ENCODE measurements at regions not wholly inside any gene's neighbourhood (a gene's known extent, or its start where the extent isn't known, plus 50 kb on each side); places are given as distances from the start of the nearest gene placed in this dataset.
"Not testable (repeated sequence)": the region's sequence is repeated elsewhere in the genome, so short reads cannot be mapped to it uniquely, and the experiment has no call there.

DNA sequence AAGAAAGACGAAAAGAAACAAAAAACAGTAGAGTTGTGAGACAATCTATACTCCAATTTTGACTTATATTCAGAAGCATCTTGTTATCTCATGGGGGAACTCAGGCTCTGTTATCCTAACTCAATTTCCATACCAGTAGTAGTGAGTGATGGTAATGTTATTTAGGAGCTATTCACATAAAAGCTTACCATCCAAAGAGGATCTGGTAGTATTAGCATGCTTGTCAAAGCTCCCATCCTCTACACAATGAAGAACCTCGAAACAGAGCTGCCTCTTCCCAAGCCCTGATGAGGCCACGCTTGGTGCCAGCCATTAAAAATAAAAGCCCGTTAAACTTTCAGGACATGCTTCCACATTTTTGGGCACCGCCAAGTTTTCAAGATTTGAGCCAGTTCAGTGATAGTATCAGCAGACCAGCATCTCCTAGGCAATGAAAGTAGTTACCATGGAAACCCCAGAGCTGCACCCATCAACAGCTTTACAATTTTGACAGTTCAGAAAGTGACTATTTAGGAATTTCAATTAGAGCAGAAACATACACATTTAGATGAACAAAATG is 173.3 kb downstream of the CD83 start:
- Histone ChIP-seq H3K9me3 (no peaks in the 10 kb centered on the region), H3K36me3 (no peaks in the 10 kb centered on the region), H3K4me3 (no peak overlapping the region), H3K27me3 (no peaks in the 10 kb centered on the region)
- no peak for DNase-seq

GRCh38 chr6:14291331-14291730 is 173.8 kb downstream of the CD83 start:
- DNase-seq, result no peak
- H3K4me3 ChIP-seq, result no peak overlapping the region
- no peaks in the 10 kb centered on the region for H3K27me3 ChIP-seq
- H3K9me3 ChIP-seq, result no peaks in the 10 kb centered on the region
- no peaks in the 10 kb centered on the region for H3K36me3 ChIP-seq

DNA sequence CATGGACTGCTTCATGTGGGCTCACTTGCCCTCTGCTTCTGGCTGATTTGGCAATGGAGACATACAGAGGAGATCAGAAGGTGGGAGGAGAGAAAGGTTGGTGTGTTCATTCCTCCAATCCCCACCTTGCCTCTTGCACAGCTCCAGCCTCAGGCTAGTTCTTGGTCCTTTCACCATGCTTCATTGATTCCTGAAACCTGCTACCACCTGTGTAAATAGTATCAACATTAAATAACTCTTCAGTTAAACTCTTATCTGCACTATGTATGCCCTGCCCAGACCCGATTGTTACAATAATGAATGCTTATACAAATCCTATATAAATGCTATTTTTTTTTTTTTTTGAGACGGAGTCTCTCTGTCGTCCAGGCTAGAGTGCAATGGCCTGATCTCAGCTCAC is 174.5 kb downstream of the CD83 start:
- Histone ChIP-seq H3K27me3 (no peaks in the 10 kb centered on the region), H3K4me3 (no peak overlapping the region), H3K9me3 (no peaks in the 10 kb centered on the region), H3K36me3 (no peaks in the 10 kb centered on the region)
- no peak for DNase-seq

- Histone ChIP-seq H3K4me3 (no peak overlapping the region), H3K27me3 (no peaks in the 10 kb centered on the region), H3K9me3 (no peaks in the 10 kb centered on the region), H3K36me3 (no peaks in the 10 kb centered on the region)
- DNase-seq, result no peak
Observed at GRCh38 chr6:14294270-14294951, 176.8 kb downstream of the CD83 start.

- not testable (repeated sequence) for H3K4me3 ChIP-seq, DNase-seq, H3K36me3 ChIP-seq, H3K27me3 ChIP-seq, H3K9me3 ChIP-seq
Observed at GRCh38 chr6:14296698-14297097, 179.1 kb downstream of the CD83 start.

DNA sequence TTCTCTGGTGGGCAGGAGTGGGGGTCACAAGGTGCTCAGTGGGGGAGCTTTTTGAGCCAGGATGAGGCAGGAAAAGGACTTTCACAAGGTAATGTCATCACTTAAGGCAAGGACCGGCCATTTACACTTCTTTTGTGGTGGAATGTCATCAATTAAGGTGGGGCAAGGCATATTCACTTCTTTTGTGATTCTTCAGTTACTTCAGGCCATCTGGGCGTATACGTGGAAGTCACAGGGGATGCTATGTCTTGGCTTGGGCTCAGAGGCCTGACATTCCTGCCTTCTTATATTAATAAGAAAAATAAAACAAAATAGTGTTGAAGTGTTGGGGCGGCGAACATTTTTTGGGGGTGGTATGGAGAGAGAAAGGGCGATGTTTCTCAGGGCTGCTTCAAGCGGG is 179.5 kb downstream of the CD83 start:
- not testable (repeated sequence) for H3K9me3 ChIP-seq, H3K4me3 ChIP-seq, DNase-seq, H3K36me3 ChIP-seq, H3K27me3 ChIP-seq

DNA sequence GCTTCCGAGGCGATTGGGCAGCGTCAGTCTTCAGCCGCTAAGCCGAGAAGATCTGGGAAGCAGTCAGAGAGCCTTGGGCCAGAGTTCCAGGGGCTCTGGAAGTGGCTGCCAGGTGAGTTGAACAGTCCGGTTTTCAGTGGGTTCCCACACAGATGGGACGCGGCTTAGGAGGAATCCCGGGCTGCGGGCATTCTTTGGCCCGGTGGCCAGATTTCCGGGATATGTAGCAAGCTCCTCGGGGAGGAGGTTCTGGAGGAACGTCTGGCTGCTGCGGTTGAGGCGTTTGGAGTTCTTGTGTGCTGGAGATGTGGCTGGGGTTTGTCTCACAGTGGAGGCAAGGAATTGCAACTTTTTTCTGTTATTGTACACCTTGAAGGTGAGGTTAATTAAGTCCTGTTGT is 182.6 kb downstream of the CD83 start:
- H3K36me3 ChIP-seq, H3K9me3 ChIP-seq, DNase-seq, H3K4me3 ChIP-seq, H3K27me3 ChIP-seq: not testable (repeated sequence)

DNA sequence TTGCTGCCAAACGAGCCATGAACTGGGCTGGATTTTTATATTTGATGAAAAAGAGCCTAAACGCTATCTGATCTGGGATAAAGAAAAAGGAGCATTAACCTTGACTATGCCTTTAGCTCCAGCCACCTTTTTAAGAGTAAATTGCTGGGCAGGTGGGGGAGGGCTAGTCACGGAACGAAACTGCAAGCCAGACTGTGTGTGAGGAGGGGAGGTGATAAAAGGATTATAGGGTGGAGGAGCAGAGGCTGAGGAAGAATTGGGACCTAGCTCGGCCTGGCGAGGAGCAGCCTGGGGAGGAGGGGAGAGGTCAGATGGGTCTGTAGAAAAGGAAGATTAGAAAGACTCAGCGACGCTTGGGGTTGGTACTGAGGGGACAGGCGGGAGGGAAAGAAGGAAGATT is 183.1 kb downstream of the CD83 start:
- not testable (repeated sequence) for H3K9me3 ChIP-seq, DNase-seq, H3K27me3 ChIP-seq, H3K4me3 ChIP-seq, H3K36me3 ChIP-seq

GRCh38 chr6:14301477-14301876 is 183.9 kb downstream of the CD83 start:
- H3K9me3 ChIP-seq, H3K27me3 ChIP-seq, H3K4me3 ChIP-seq, DNase-seq, H3K36me3 ChIP-seq: not testable (repeated sequence)

GRCh38 chr6:14305131-14305530 is 187.6 kb downstream of the CD83 start:
- Histone ChIP-seq H3K36me3 (no peaks in the 10 kb centered on the region), H3K9me3 (no peaks in the 10 kb centered on the region; the same call in 1 of the 2 replicates), H3K4me3 (no peak overlapping the region), H3K27me3 (no peaks in the 10 kb centered on the region)
- peak; percentile 16 for DNase-seq

DNA sequence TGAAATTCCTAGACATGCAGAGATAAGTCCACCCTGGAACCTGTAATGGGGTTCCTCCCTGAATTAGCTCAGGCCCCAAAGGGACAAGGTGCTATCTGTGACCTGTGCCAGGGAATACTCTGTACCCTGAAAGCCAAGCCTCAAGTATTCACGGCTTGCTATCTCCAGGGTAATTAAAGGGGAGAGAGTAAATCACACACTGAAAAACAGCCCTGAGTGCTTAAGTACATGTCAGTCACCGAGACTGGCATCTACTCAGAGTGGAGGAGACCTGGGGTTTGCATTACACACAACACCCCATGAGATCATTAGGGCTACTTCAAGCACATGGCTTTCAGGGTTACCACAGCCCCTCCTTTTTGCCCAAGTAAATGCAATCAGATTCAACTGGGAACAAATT is 188.1 kb downstream of the CD83 start:
- Histone ChIP-seq H3K4me3 (no peak overlapping the region), H3K9me3 (no peaks in the 10 kb centered on the region; the same call in 1 of the 2 replicates), H3K27me3 (no peaks in the 10 kb centered on the region), H3K36me3 (no peaks in the 10 kb centered on the region)
- DNase-seq, result no peak

- no peak overlapping the region for H3K4me3 ChIP-seq
- no peaks in the 10 kb centered on the region; the same call in 1 of the 2 replicates for H3K9me3 ChIP-seq
- no peak for DNase-seq
- no peaks in the 10 kb centered on the region for H3K27me3 ChIP-seq
- H3K36me3 ChIP-seq, result no peaks in the 10 kb centered on the region
Observed at GRCh38 chr6:14306151-14306906, 188.8 kb downstream of the CD83 start.

DNA sequence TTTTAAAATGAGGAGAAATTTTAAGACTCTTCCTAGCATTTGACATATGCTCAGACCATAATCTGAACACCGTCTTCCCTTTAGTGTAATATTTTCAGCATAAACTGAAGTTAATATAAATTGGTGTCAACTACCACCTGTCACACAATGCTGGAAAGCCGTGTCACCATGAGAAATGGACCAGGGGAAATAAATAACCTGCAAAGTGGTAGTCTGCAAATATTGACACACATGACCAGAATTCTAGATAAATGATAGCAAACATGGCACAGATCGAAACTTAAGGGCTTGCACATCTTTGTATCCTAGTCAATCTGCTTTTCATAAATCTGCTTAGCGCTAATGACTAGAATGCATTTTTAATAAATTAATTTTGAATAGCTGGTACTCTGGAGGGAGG is 191.9 kb downstream of the CD83 start:
- no peak overlapping the region for H3K4me3 ChIP-seq
- DNase-seq, result no peak
- H3K36me3 ChIP-seq, result no peaks in the 10 kb centered on the region
- no peaks in the 10 kb centered on the region for H3K27me3 ChIP-seq
- H3K9me3 ChIP-seq, result no peaks in the 10 kb centered on the region

- Histone ChIP-seq H3K36me3 (no peaks in the 10 kb centered on the region), H3K9me3 (no peaks in the 10 kb centered on the region), H3K27me3 (no peaks in the 10 kb centered on the region), H3K4me3 (no peak overlapping the region)
- DNase-seq, result no peak
Observed at GRCh38 chr6:14309951-14310445, 192.4 kb downstream of the CD83 start.

DNA sequence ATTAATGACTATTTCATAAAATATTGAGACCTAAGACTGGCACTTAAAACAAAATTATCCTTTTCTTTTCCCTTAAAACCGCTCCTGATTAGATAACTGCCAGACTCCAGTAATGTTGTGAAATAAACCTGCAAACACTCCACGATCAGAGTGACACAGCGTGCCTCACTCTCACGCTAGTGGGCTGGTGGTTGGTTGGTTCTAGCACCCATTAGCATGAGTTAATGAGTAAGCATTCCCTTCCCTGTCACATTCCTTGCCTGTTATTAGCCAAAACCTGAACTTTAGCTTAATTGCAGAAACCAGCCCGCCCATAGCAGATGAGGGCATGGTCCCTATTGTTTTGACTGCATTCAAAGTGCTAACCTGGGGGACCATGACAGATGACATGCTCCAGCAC is 193.4 kb downstream of the CD83 start:
- H3K27me3 ChIP-seq, result no peaks in the 10 kb centered on the region
- no peak for DNase-seq
- H3K4me3 ChIP-seq, result no peak overlapping the region
- no peaks in the 10 kb centered on the region for H3K9me3 ChIP-seq
- H3K36me3 ChIP-seq, result no peaks in the 10 kb centered on the region

DNA sequence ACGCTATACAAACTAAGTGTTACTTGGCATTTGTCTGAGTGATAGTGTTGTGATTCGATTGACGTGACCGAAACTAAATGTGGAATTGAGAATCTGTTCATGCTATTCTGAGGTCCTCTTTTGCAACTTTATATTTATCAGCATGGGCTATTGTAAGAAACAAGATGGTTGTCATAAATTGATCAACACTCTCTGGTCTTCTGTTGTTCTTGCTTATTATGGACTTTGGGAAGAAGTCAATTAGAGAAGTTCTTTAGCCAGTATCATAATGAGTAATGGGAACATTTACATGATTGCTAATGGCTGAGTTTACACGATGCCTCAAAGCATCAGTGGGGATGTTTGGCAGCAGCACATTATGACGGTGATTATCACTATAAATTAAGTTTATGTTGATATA is 195.0 kb downstream of the CD83 start:
- no peak overlapping the region for H3K4me3 ChIP-seq
- no peak for DNase-seq
- no peaks in the 10 kb centered on the region for H3K36me3 ChIP-seq
- H3K9me3 ChIP-seq, result no peaks in the 10 kb centered on the region
- H3K27me3 ChIP-seq, result no peaks in the 10 kb centered on the region

GRCh38 chr6:14313248-14313647 is 195.7 kb downstream of the CD83 start:
- Histone ChIP-seq H3K36me3 (no peaks in the 10 kb centered on the region), H3K9me3 (no peaks in the 10 kb centered on the region), H3K27me3 (no peaks in the 10 kb centered on the region), H3K4me3 (no peak overlapping the region)
- DNase-seq, result no peak

DNA sequence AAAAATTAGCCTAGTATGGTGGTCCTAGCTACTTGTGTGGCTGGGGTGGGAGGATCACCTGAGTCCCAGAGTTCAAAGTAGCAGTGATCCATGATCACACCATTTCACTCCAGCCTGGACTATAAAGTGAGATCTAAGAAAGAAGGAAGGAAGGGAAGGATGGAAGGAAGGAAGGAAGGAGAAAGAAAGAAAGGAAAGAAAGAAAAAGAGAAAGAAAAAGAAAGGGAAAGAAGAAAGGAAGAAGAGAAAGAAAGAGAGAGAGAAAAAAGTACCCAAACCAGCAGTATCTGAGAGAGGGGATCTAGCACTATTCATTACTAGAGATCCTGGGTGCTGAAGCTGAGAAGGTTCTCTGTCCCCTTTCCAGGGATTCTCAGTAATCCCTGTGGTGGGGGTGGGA is 197.8 kb downstream of the CD83 start:
- H3K4me3 ChIP-seq, result no peak overlapping the region
- H3K36me3 ChIP-seq, result no peaks in the 10 kb centered on the region
- no peak for DNase-seq
- no peaks in the 10 kb centered on the region for H3K9me3 ChIP-seq
- no peaks in the 10 kb centered on the region for H3K27me3 ChIP-seq
